ENCODE measurements at regions not wholly inside any gene's neighbourhood (a gene's known extent, or its start where the extent isn't known, plus 50 kb on each side); places are given as distances from the start of the nearest gene placed in this dataset.

DNA sequence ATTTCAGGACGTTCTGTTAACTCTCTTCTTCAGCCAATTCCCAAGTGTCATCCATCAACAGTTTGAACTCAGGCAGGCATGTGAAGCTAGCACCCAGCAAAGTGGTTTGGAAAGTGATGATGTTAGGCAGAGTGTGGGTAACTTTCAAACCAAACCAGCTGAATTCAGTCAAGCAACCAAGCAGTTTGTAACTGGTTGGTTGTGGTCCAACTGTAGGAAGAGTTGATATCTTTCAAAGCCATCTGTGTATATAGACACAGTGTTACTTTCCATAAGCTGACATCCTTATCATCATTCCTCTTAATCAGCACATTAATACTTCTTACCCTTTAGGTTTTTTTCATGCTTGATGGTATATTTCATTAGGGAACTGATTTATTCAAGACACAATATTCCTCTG lies 72.2 kb upstream of the NUPR2 start:
- ChIA-PET SMC1A (ENCODE audit: uncharacterized antibody, unreplicated experiment) (no interaction called here), RAD21 (ENCODE audit: unreplicated experiment) (no interaction called here), CTCF (interaction anchor here (0.7 kb wide), 1 partner anchor 546 kb away, joined by 3 read pairs; no protein-coding TSS in a partner anchor), POLR2A (no interaction called here)
- BruUV-seq (replicated peaks) = no TSS peak
- Histone ChIP-seq H3K79me2 (ENCODE audit: control insufficient read depth, insufficient read depth, low read length) (no peaks in the 10 kb centered on the region), H3K4me3 (no peak overlapping the region), H3K27ac (ENCODE audit: control insufficient read depth, insufficient read depth) (no peak overlapping the region), H3K9ac (ENCODE audit: control insufficient read depth, insufficient read depth, low read length) (no peak overlapping the region), H3K36me3 (ENCODE audit: control insufficient read depth in 2 of 2, insufficient read depth in 2 of 2, low read length in 1 of 2) (no peaks in the 10 kb centered on the region), H3K9me3 (replicated peaks; ENCODE audit: control insufficient read depth, insufficient read depth, low read length) (no peaks in the 10 kb centered on the region), H4K20me1 (ENCODE audit: control insufficient read depth, insufficient read depth) (no peaks in the 10 kb centered on the region), H2AFZ (ENCODE audit: control insufficient read depth, low read depth, low read length) (no peak overlapping the region), H3K4me1 (ENCODE audit: control insufficient read depth, insufficient read depth, low read length) (no peaks in the 10 kb centered on the region), H3K4me2 (ENCODE audit: control insufficient read depth, insufficient read depth) (no peak overlapping the region), H3K27me3 (replicated peaks in 1 of 2; ENCODE audit: control insufficient read depth in 2 of 2, insufficient read depth in 2 of 2, low read length in 1 of 2) (no peaks in the 10 kb centered on the region)
- WGBS (ENCODE audit: insufficient coverage, insufficient replicate concordance, low lambda C conversion rate, missing lambda C conversion rate) = 0% methylated on average over 1 of the region's 1 CpG
- DNase-seq (ENCODE audit: low read depth, low spot score) (no peak), ATAC-seq (no peak), FAIRE-seq (no peak)
- intact Hi-C loops (cut with micrococcal nuclease; ENCODE audit: unreplicated experiment) = loop anchor here (10.0 kb wide), 1 partner anchor 64 kb away; no protein-coding TSS in a partner anchor
- in situ Hi-C loops (cut with MboI) = no loop called here
- TF ChIP-seq NFIC (IDR thresholded peaks at IDR 0.05; ENCODE audit: low read depth, low read length) (no peak), RUNX3 (IDR thresholded peaks at IDR 0.05; ENCODE audit: low read length) (no peak), SMARCA5 (IDR thresholded peaks at IDR 0.05) (no peak), SMC3 (IDR thresholded peaks at IDR 0.05; ENCODE audit: borderline replicate concordance, low read length) (no peak), SUPT20H (IDR thresholded peaks at IDR 0.05; ENCODE audit: borderline replicate concordance, control insufficient read depth, low read depth, low read length) (no peak), CHD4 (IDR thresholded peaks at IDR 0.05) (no peak), TBL1XR1 (IDR thresholded peaks at IDR 0.05; ENCODE audit: low read depth, low read length) (no peak), TARDBP (IDR thresholded peaks at IDR 0.05; ENCODE audit: borderline replicate concordance) (no peak), ZNF24 (IDR thresholded peaks at IDR 0.05) (no peak), RB1 (IDR thresholded peaks at IDR 0.05; ENCODE audit: borderline replicate concordance) (no peak), EP300 (IDR thresholded peaks at IDR 0.05; ENCODE audit: borderline replicate concordance in 1 of 2, control insufficient read depth in 1 of 2, low read depth in 2 of 2, low read length in 2 of 2) (no peak), CEBPB (IDR thresholded peaks at IDR 0.05; ENCODE audit: borderline replicate concordance in 1 of 2, low read depth in 2 of 2, low read length in 2 of 2) (no peak), SIX5 (IDR thresholded peaks at IDR 0.05; ENCODE audit: low read depth, low read length, severe bottlenecking) (no peak)
- TF ChIP-seq, protein P1, sequence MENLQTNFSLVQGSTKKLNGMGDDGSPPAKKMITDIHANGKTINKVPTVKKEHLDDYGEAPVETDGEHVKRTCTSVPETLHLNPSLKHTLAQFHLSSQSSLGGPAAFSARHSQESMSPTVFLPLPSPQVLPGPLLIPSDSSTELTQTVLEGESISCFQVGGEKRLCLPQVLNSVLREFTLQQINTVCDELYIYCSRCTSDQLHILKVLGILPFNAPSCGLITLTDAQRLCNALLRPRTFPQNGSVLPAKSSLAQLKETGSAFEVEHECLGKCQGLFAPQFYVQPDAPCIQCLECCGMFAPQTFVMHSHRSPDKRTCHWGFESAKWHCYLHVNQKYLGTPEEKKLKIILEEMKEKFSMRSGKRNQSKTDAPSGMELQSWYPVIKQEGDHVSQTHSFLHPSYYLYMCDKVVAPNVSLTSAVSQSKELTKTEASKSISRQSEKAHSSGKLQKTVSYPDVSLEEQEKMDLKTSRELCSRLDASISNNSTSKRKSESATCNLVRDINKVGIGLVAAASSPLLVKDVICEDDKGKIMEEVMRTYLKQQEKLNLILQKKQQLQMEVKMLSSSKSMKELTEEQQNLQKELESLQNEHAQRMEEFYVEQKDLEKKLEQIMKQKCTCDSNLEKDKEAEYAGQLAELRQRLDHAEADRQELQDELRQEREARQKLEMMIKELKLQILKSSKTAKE (IDR thresholded peaks at IDR 0.05; ENCODE audit: low read depth, poor library complexity, severe bottlenecking) = no peak
- TF ChIP-seq, protein P2, sequence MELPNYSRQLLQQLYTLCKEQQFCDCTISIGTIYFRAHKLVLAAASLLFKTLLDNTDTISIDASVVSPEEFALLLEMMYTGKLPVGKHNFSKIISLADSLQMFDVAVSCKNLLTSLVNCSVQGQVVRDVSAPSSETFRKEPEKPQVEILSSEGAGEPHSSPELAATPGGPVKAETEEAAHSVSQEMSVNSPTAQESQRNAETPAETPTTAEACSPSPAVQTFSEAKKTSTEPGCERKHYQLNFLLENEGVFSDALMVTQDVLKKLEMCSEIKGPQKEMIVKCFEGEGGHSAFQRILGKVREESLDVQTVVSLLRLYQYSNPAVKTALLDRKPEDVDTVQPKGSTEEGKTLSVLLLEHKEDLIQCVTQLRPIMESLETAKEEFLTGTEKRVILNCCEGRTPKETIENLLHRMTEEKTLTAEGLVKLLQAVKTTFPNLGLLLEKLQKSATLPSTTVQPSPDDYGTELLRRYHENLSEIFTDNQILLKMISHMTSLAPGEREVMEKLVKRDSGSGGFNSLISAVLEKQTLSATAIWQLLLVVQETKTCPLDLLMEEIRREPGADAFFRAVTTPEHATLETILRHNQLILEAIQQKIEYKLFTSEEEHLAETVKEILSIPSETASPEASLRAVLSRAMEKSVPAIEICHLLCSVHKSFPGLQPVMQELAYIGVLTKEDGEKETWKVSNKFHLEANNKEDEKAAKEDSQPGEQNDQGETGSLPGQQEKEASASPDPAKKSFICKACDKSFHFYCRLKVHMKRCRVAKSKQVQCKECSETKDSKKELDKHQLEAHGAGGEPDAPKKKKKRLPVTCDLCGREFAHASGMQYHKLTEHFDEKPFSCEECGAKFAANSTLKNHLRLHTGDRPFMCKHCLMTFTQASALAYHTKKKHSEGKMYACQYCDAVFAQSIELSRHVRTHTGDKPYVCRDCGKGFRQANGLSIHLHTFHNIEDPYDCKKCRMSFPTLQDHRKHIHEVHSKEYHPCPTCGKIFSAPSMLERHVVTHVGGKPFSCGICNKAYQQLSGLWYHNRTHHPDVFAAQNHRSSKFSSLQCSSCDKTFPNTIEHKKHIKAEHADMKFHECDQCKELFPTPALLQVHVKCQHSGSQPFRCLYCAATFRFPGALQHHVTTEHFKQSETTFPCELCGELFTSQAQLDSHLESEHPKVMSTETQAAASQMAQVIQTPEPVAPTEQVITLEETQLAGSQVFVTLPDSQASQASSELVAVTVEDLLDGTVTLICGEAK (IDR thresholded peaks at IDR 0.05; ENCODE audit: borderline replicate concordance) = no peak
- TF ChIP-seq, protein P3, sequence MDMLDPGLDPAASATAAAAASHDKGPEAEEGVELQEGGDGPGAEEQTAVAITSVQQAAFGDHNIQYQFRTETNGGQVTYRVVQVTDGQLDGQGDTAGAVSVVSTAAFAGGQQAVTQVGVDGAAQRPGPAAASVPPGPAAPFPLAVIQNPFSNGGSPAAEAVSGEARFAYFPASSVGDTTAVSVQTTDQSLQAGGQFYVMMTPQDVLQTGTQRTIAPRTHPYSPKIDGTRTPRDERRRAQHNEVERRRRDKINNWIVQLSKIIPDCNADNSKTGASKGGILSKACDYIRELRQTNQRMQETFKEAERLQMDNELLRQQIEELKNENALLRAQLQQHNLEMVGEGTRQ (IDR thresholded peaks at IDR 0.05; ENCODE audit: borderline replicate concordance, low read depth, low read length) = no peak
- TF ChIP-seq, protein P4, sequence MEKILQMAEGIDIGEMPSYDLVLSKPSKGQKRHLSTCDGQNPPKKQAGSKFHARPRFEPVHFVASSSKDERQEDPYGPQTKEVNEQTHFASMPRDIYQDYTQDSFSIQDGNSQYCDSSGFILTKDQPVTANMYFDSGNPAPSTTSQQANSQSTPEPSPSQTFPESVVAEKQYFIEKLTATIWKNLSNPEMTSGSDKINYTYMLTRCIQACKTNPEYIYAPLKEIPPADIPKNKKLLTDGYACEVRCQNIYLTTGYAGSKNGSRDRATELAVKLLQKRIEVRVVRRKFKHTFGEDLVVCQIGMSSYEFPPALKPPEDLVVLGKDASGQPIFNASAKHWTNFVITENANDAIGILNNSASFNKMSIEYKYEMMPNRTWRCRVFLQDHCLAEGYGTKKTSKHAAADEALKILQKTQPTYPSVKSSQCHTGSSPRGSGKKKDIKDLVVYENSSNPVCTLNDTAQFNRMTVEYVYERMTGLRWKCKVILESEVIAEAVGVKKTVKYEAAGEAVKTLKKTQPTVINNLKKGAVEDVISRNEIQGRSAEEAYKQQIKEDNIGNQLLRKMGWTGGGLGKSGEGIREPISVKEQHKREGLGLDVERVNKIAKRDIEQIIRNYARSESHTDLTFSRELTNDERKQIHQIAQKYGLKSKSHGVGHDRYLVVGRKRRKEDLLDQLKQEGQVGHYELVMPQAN (conservative IDR thresholded peaks at IDR 0.05) = no peak

Measured in GM12878 (cell line).